Neuronal stem cell (in vitro differentiated cells): ENCODE measurements at regions not wholly inside any gene's neighbourhood (a gene's known extent, or its start where the extent isn't known, plus 50 kb on each side); places are given as distances from the start of the nearest gene placed in this dataset.

ENCODE experiments used
- DNase-seq: peaks from one replicate; pipeline ENCODE4 v3.0.0-alpha.2; 2013; ENCODE audit warnings: low spot score
- H2AFZ ChIP-seq: one replicate; pipeline ENCODE4 v1.6.1; 2013; ENCODE audit warnings: mild to moderate bottlenecking, low read length, inconsistent platforms
- H2AK5ac ChIP-seq: 2 replicates; pipeline ENCODE4 v1.6.1; 2013; ENCODE audit warnings: low read depth, mild to moderate bottlenecking, inconsistent platforms, low read length, moderate library complexity, mixed read lengths
- H2BK120ac ChIP-seq: 2 replicates; pipeline ENCODE4 v1.6.1; 2013; ENCODE audit warnings: low read depth, mild to moderate bottlenecking, inconsistent platforms, low read length, moderate library complexity, mixed read lengths
- H2BK12ac ChIP-seq: one replicate; pipeline ENCODE4 v1.6.1; 2013; ENCODE audit warnings: low read length, inconsistent platforms
- H2BK15ac ChIP-seq: 2 replicates; pipeline ENCODE4 v1.6.1; 2013; ENCODE audit warnings: mild to moderate bottlenecking, low read length, inconsistent platforms, mixed read lengths
- H2BK5ac ChIP-seq: one replicate; pipeline ENCODE4 v1.6.1; 2013; ENCODE audit warnings: inconsistent platforms, mild to moderate bottlenecking, low read length, moderate library complexity
- H3K14ac ChIP-seq: one replicate; pipeline ENCODE4 v1.6.1; 2013; ENCODE audit warnings: low read length, inconsistent platforms
- H3K18ac ChIP-seq: 2 replicates; pipeline ENCODE4 v1.6.1; 2013; ENCODE audit warnings: low read length, inconsistent platforms
- H3K23ac ChIP-seq: 2 replicates; pipeline ENCODE4 v1.6.1; 2013; ENCODE audit warnings: low read depth, mild to moderate bottlenecking, mixed read lengths, low read length, inconsistent platforms; ENCODE audit not compliant: poor library complexity
- H3K27ac ChIP-seq: replicated peaks from 3 replicates; pipeline ENCODE4 v1.5.1; 2013; ENCODE audit warnings: low read length, inconsistent platforms
- H3K27me3 ChIP-seq, 3 experiments: 2 replicates each; pipeline ENCODE4 v1.6.1; 2013; ENCODE audit warnings: low read length in 3 of 3, mild to moderate bottlenecking in 2 of 3, inconsistent platforms in 1 of 3, low read depth in 1 of 3, mixed read lengths in 1 of 3, moderate library complexity in 1 of 3; ENCODE audit not compliant: control insufficient read depth in 3 of 3, insufficient read depth in 3 of 3
- H3K36me3 ChIP-seq, 2 donors: replicated peaks in 1 of 2; 2 replicates each; pipeline ENCODE4 v1.6.1; 2013; ENCODE audit warnings: low read length in 2 of 2; ENCODE audit not compliant: control insufficient read depth in 2 of 2, insufficient read depth in 2 of 2
- H3K4ac ChIP-seq: 2 replicates; pipeline ENCODE4 v1.6.1; 2013; ENCODE audit warnings: inconsistent platforms, mild to moderate bottlenecking, low read length, moderate library complexity
- H3K4me1 ChIP-seq, 2 donors: 1 replicate in 1 of 2; 2 replicates in 1 of 2; pipeline ENCODE4 v1.6.1; 2013; ENCODE audit warnings: low read length in 2 of 2, low read depth in 1 of 2; ENCODE audit not compliant: control insufficient read depth in 2 of 2, insufficient read depth in 1 of 2
- H3K4me2 ChIP-seq: one replicate; pipeline ENCODE4 v1.6.1; 2013; ENCODE audit warnings: mild to moderate bottlenecking, low read length, inconsistent platforms; ENCODE audit not compliant: insufficient read depth, poor library complexity, severe bottlenecking
- H3K4me3 ChIP-seq, 2 donors: 2 replicates each; pipeline ENCODE4 v1.5.1; 2013; ENCODE audit warnings: low read length in 2 of 2, mild to moderate bottlenecking in 2 of 2, inconsistent platforms in 1 of 2, moderate library complexity in 1 of 2
- H3K79me1 ChIP-seq: one replicate; pipeline ENCODE4 v1.6.1; 2013; ENCODE audit warnings: low read depth, mild to moderate bottlenecking, inconsistent platforms, low read length, moderate library complexity
- H3K9ac ChIP-seq: one replicate; pipeline ENCODE4 v1.6.1; 2013; ENCODE audit warnings: mild to moderate bottlenecking, low read depth, low read length, inconsistent platforms; ENCODE audit not compliant: poor library complexity
- H3K9me3 ChIP-seq, 2 donors: replicated peaks in 1 of 2; 2 replicates each; pipeline versions ENCODE3 to v1.6.1; 2013; ENCODE audit warnings: low read length in 2 of 2, mild to moderate bottlenecking in 2 of 2, inconsistent platforms in 1 of 2, low read depth in 1 of 2, mixed read lengths in 1 of 2, moderate library complexity in 1 of 2; ENCODE audit not compliant: control insufficient read depth in 2 of 2, insufficient read depth in 1 of 2
- H4K8ac ChIP-seq: one replicate; pipeline ENCODE4 v1.6.1; 2013; ENCODE audit warnings: low read depth, mild to moderate bottlenecking, inconsistent platforms, low read length, moderate library complexity
- H4K91ac ChIP-seq: one replicate; pipeline ENCODE4 v1.6.1; 2013; ENCODE audit warnings: low read length, low read depth, mild to moderate bottlenecking, inconsistent platforms; ENCODE audit not compliant: poor library complexity
- WGBS, 2 donors: extraction: QIAGEN DNeasy Blood & Tissue Kit; methylation state at CpG; one replicate each; pipeline ENCODE4 v1.1.7; 2013; ENCODE audit warnings: missing lambda C conversion rate in 2 of 2, mixed read lengths in 1 of 2; ENCODE audit not compliant: insufficient read length in 2 of 2, insufficient replicate concordance in 1 of 2; ENCODE audit errors: extremely low coverage in 2 of 2; 5-methylcytosine and 5-hydroxymethylcytosine counted together

- no CpG with 5 or more reads among the region's 2 CpGs for WGBS, 2 donors
- Histone ChIP-seq H2BK15ac (no peak overlapping the region), H3K9ac (no peak overlapping the region), H3K4me1 (peaks cover 0 to 2% of the 10 kb centered on the region in 2 donors), H3K9me3 (no peaks in the 10 kb centered on the region), H2AFZ (no peak overlapping the region), H3K4me3 (no peak overlapping the region), H3K79me1 (no peaks in the 10 kb centered on the region), H2BK12ac (no peak overlapping the region), H3K4ac (no peak overlapping the region), H2BK5ac (no peak overlapping the region), H3K4me2 (no peak overlapping the region), H2AK5ac (no peak overlapping the region), H3K23ac (no peak overlapping the region), H3K14ac (no peak overlapping the region), H2BK120ac (no peak overlapping the region), H3K27me3 (no peaks in the 10 kb centered on the region), H3K18ac (no peak overlapping the region), H4K91ac (no peak overlapping the region), H4K8ac (no peak overlapping the region), H3K27ac (no peak overlapping the region), H3K36me3 (no peaks in the 10 kb centered on the region)
- no peak for DNase-seq
Observed at GRCh38 chr3:189459231-189459630, 172.0 kb upstream of the TP63 start.

GRCh38 chr3:189460511-189460910 lies 170.7 kb upstream of the TP63 start:
- Histone ChIP-seq H3K4me2 (no peak overlapping the region), H2BK5ac (no peak overlapping the region), H4K91ac (no peak overlapping the region), H3K4me1 (peaks cover 0 to 2% of the 10 kb centered on the region in 2 donors), H3K9me3 (no peaks in the 10 kb centered on the region), H3K79me1 (no peaks in the 10 kb centered on the region), H2BK15ac (no peak overlapping the region), H2BK12ac (no peak overlapping the region), H2AK5ac (no peak overlapping the region), H2BK120ac (no peak overlapping the region), H3K18ac (no peak overlapping the region), H3K23ac (no peak overlapping the region), H3K4me3 (no peak overlapping the region), H3K27ac (no peak overlapping the region), H2AFZ (no peak overlapping the region), H3K36me3 (no peaks in the 10 kb centered on the region), H3K14ac (no peak overlapping the region), H3K9ac (no peak overlapping the region), H3K27me3 (no peaks in the 10 kb centered on the region), H4K8ac (no peak overlapping the region), H3K4ac (no peak overlapping the region)
- WGBS, 2 donors, result no CpG with 5 or more reads among the region's 2 CpGs
- no peak for DNase-seq

- no peaks in the 10 kb centered on the region for H3K27me3 ChIP-seq
- no peak overlapping the region for H3K18ac ChIP-seq
- H3K9me3 ChIP-seq, result no peaks in the 10 kb centered on the region
- no CpG with 5 or more reads among the region's 2 CpGs for WGBS, 2 donors
- H3K4me1 ChIP-seq, result peaks cover 0 to 2% of the 10 kb centered on the region in 2 donors
- no peak overlapping the region for H3K4me2 ChIP-seq
- no peak overlapping the region for H3K4ac ChIP-seq
- no peaks in the 10 kb centered on the region for H3K79me1 ChIP-seq
- no peak overlapping the region for H2AFZ ChIP-seq
- H3K14ac ChIP-seq, result no peak overlapping the region
- H4K91ac ChIP-seq, result no peak overlapping the region
- H2BK15ac ChIP-seq, result no peak overlapping the region
- no peak for DNase-seq
- H2BK5ac ChIP-seq, result no peak overlapping the region
- no peak overlapping the region for H4K8ac ChIP-seq
- H3K27ac ChIP-seq, result no peak overlapping the region
- no peak overlapping the region for H3K23ac ChIP-seq
- no peak overlapping the region for H3K4me3 ChIP-seq
- no peak overlapping the region for H2BK12ac ChIP-seq
- no peak overlapping the region for H2BK120ac ChIP-seq
- no peak overlapping the region for H2AK5ac ChIP-seq
- no peaks in the 10 kb centered on the region for H3K36me3 ChIP-seq
- no peak overlapping the region for H3K9ac ChIP-seq
Observed at GRCh38 chr3:189464799-189465198, 166.4 kb upstream of the TP63 start.

GRCh38 chr3:189466004-189466403 lies 165.2 kb upstream of the TP63 start:
- H2BK120ac ChIP-seq, result no peak overlapping the region
- H2AK5ac ChIP-seq, result no peak overlapping the region
- no peak overlapping the region for H3K9ac ChIP-seq
- no CpG with 5 or more reads among the region's 2 CpGs for WGBS, 2 donors
- no peak overlapping the region for H3K4ac ChIP-seq
- no peak overlapping the region for H2BK5ac ChIP-seq
- H3K23ac ChIP-seq, result no peak overlapping the region
- H3K18ac ChIP-seq, result no peak overlapping the region
- H2BK12ac ChIP-seq, result no peak overlapping the region
- H2BK15ac ChIP-seq, result no peak overlapping the region
- H3K36me3 ChIP-seq, result no peaks in the 10 kb centered on the region
- no peaks in the 10 kb centered on the region for H3K79me1 ChIP-seq
- no peak overlapping the region for H3K27ac ChIP-seq
- no peak overlapping the region for H3K4me2 ChIP-seq
- H3K4me1 ChIP-seq, result no peaks in the 10 kb centered on the region
- no peak for DNase-seq
- H3K27me3 ChIP-seq, result no peaks in the 10 kb centered on the region
- no peaks in the 10 kb centered on the region for H3K9me3 ChIP-seq
- no peak overlapping the region for H2AFZ ChIP-seq
- no peak overlapping the region for H4K91ac ChIP-seq
- no peak overlapping the region for H3K14ac ChIP-seq
- H4K8ac ChIP-seq, result no peak overlapping the region
- H3K4me3 ChIP-seq, result no peak overlapping the region
